Endothelial cell (in vitro differentiated cells): ENCODE measurements at regions not wholly inside any gene's neighbourhood (a gene's known extent, or its start where the extent isn't known, plus 50 kb on each side); places are given as distances from the start of the nearest gene placed in this dataset.

Experiments
- DNase-seq: peaks from one replicate; pipeline ENCODE4 v3.0.0; 2021; ENCODE audit warnings: low spot score
- H3K27ac Mint-ChIP-seq: one replicate; pipeline ENCODE4 v1.8.0; 2021; ENCODE audit warnings: mixed read lengths, inconsistent platforms; ENCODE audit not compliant: unreplicated experiment
- H3K27me3 Mint-ChIP-seq: one replicate; pipeline ENCODE4 v1.8.0; 2021; ENCODE audit warnings: mild to moderate bottlenecking, moderate library complexity, mixed read lengths, inconsistent platforms; ENCODE audit not compliant: unreplicated experiment
- H3K36me3 Mint-ChIP-seq: one replicate; pipeline ENCODE4 v1.8.0; 2021; ENCODE audit warnings: mild to moderate bottlenecking, low read depth, mixed read lengths, inconsistent platforms; ENCODE audit not compliant: unreplicated experiment
- H3K4me1 Mint-ChIP-seq: one replicate; pipeline ENCODE4 v1.8.0; 2021; ENCODE audit warnings: mild to moderate bottlenecking, mixed read lengths, inconsistent platforms; ENCODE audit not compliant: unreplicated experiment
- H3K4me3 Mint-ChIP-seq: one replicate; pipeline ENCODE4 v1.8.0; 2021; ENCODE audit warnings: mild to moderate bottlenecking, mixed read lengths, inconsistent platforms; ENCODE audit not compliant: unreplicated experiment
- H3K9me3 Mint-ChIP-seq: one replicate; pipeline ENCODE4 v1.8.0; 2021; ENCODE audit warnings: mixed read lengths, inconsistent platforms; ENCODE audit not compliant: unreplicated experiment
- TF ChIP-seq, protein P1 (sequence below): fragments of 200-600 bp; sonication (generic); IDR thresholded peaks from one replicate; pipeline ENCODE4 v1.5.0; 2021; ENCODE audit warnings: antibody characterized with exemption; ENCODE audit not compliant: unreplicated experiment

DNA sequence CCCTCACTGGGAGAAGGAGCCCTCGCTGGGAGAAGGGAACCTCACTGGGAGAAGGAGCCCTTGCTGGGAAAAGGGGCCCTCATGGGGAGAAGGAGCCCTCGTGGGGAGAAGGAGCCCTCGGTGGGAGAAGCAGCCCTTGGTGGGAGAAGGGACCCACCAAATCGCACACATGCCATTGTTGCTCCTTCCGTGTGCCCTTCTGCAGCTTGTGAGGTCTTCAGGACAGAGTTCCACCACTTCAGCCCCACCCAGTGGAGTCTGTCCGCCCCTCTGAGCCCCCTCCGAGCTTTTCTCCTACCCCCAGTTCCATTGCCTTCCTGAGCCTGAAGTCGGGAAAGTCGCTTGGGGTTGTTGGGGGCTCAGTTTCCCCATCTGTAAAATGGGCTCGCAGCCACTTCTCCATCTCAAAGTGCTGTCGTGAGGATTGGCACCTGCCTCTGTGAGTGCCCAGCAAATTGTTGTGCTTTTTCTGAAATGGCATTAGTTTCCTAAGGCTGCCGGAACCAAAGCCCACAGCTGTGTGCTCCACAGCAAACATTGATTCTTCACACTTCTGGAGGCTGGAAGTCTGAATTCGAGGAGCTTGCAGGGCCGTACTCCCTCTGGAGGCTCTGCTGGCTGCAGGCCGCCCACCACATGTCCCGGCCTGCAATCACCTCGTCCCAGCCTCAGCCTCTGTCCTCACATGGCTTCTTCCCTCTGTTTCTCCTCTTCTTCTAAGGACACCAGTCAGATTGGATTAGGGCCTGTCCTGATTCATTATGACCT lies 124.7 kb upstream of the PMEPA1 start:
- no peak overlapping the region for H3K27ac Mint-ChIP-seq
- peaks cover 19% of the 10 kb centered on the region for H3K4me1 Mint-ChIP-seq
- peaks cover 5% of the 10 kb centered on the region for H3K27me3 Mint-ChIP-seq
- no peaks in the 10 kb centered on the region for H3K36me3 Mint-ChIP-seq
- TF ChIP-seq, protein P1, sequence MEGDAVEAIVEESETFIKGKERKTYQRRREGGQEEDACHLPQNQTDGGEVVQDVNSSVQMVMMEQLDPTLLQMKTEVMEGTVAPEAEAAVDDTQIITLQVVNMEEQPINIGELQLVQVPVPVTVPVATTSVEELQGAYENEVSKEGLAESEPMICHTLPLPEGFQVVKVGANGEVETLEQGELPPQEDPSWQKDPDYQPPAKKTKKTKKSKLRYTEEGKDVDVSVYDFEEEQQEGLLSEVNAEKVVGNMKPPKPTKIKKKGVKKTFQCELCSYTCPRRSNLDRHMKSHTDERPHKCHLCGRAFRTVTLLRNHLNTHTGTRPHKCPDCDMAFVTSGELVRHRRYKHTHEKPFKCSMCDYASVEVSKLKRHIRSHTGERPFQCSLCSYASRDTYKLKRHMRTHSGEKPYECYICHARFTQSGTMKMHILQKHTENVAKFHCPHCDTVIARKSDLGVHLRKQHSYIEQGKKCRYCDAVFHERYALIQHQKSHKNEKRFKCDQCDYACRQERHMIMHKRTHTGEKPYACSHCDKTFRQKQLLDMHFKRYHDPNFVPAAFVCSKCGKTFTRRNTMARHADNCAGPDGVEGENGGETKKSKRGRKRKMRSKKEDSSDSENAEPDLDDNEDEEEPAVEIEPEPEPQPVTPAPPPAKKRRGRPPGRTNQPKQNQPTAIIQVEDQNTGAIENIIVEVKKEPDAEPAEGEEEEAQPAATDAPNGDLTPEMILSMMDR = no peak
- no peaks in the 10 kb centered on the region for H3K9me3 Mint-ChIP-seq
- DNase-seq = no peak
- no peak overlapping the region for H3K4me3 Mint-ChIP-seq

DNA sequence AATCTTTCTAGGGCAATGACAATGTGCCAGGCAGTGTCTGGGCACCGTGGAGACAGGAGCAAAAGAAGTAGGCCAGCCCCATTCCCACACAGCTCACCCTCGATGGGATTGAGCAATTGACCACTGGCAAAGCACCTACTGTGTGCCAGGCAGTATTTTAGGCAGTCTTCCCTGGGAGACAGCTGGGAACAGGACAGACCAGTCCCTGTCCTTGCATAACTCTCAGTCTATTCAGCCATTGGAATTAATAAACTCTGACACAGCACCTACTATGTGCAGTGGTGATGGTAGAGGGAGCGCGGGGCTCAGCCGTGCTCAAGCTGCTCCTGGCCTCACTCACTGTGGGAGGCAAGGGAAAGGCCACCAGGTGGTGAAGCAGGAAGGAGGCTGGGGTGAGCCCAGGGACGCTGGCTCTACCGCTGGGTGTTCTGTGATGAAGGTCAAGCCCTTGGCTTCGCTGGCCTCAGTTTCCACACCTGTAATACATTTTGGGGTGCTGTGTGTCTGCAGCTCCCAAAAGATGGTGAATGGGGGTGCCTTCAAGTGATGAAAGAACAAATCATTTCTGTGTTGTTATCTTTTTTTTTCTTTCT lies 122.3 kb upstream of the PMEPA1 start:
- Mint-ChIP-seq H3K36me3 (no peaks in the 10 kb centered on the region), H3K4me1 (peaks cover 33% of the 10 kb centered on the region), H3K9me3 (no peaks in the 10 kb centered on the region), H3K27me3 (peaks cover 6% of the 10 kb centered on the region), H3K27ac (no peak overlapping the region), H3K4me3 (no peak overlapping the region)
- no peak for DNase-seq
- TF ChIP-seq, protein P1 = no peak

DNA sequence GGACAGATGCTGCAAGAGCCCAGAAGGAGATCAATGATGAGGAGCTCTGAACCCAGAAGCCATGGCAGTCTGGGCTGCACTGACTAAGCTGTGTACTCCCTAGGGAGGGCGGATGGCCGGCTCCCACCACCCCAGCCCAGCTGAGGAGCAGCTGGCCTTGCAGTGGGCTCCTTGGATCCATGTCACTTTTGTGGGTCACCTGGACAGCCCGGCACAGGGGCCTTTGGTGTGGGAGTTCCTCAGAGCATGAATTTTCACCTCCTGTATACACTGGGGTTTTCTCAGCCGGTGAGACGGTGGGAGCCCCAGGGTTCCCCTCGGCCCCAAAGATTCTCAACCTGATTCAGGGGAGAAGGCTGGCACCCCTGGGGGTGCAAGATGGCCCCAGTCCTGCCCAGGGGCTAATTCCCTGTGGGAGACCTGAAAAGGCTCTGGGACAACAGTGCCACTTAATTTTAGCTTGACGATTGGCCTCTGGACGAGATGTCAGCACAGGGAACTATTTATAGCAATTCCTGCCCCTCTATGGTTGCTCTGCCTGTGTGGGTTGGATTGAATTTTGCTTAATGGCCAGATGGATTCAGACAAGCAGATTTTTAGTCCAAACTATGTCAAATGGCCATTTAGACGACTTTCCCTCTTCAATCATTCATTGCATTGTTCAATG lies 121.6 kb upstream of the PMEPA1 start:
- Mint-ChIP-seq H3K9me3 (no peaks in the 10 kb centered on the region), H3K4me3 (no peak overlapping the region), H3K27ac (no peak overlapping the region), H3K27me3 (peaks cover 9% of the 10 kb centered on the region), H3K36me3 (no peaks in the 10 kb centered on the region), H3K4me1 (peaks cover 39% of the 10 kb centered on the region)
- TF ChIP-seq, protein P1 = no peak
- DNase-seq = no peak

DNA sequence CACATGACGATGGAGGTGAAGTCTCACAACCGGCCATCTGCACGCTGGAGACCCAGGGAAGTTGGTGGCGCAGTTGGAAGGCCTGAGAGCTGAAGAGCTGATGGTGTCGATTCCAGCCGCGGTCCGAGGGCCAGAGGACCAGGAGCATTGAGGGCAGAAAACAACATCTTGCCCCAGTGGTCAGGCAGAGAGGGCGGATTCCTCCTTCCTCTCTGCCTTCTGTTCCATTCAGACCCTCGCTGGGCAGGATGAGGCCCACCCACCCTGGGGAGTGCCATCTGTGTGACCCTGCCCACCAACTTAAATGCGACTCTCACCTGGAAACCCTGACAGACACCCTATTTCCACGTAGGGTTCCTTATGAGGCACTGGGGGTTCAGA lies 120.7 kb upstream of the PMEPA1 start:
- Mint-ChIP-seq H3K36me3 (no peaks in the 10 kb centered on the region), H3K4me1 (peaks cover 49% of the 10 kb centered on the region), H3K27me3 (peaks cover 9% of the 10 kb centered on the region), H3K9me3 (no peaks in the 10 kb centered on the region), H3K4me3 (no peak overlapping the region), H3K27ac (no peak overlapping the region)
- DNase-seq = no peak
- TF ChIP-seq, protein P1 = no peak
